HepG2 (cell line): ENCODE measurements at regions not wholly inside any gene's neighbourhood (a gene's known extent, or its start where the extent isn't known, plus 50 kb on each side); places are given as distances from the start of the nearest gene placed in this dataset.

ENCODE experiments used
- ATAC-seq: fragments of 200-7000 bp; cut with Tn5 transposase; 3 replicates; pipeline ENCODE4 v1.9.1; 2020; ENCODE audit warnings: mild to moderate bottlenecking, moderate library complexity
- BruUV-seq: library from RNA; stranded (reverse); fragments of 400-500 nt; replicated peaks from 2 replicates; lab custom pipeline; 2021; lab: Mats Ljungman, UMichigan
- CTCF ChIA-PET: fragments of 300-600 bp; formaldehyde crosslinking; extraction: SDS; loops from one replicate; lab custom pipeline; 2021; ENCODE audit warnings: low total read pairs, inconsistent platforms, low intra/inter-chr PET ratio; lab: Yijun Ruan, JAX
- POLR2A ChIA-PET: fragments of 350-600 bp; sonication (Branson Sonifier 250); formaldehyde crosslinking; loops from one replicate; lab custom pipeline; 2020; ENCODE audit warnings: antibody characterized with exemption, inconsistent platforms; lab: Yijun Ruan, JAX
- DNase-seq: peaks from one replicate; pipeline ENCODE4 v3.0.0-alpha.2; 2015; ENCODE audit warnings: low spot score
- FAIRE-seq: peaks from 3 replicates; lab custom pipeline; 2011; peaks lifted over from hg19 to GRCh38; lab: Jason Lieb, UNC
- H2AFZ ChIP-seq: one replicate; pipeline ENCODE4 v1.6.1; 2011; ENCODE audit warnings: low read length, inconsistent platforms
- H3K27ac ChIP-seq: fragments of 300-600 bp; 3 replicates; pipeline ENCODE4 v1.8.0; 2011; ENCODE audit warnings: mixed run types, mild to moderate bottlenecking, mixed read lengths, low read length, inconsistent platforms; ENCODE audit not compliant: insufficient read depth; ENCODE audit errors: extremely low read length
- H3K27me3 ChIP-seq, 2 experiments: fragments of 200-600 bp in 1 of 2; 2 replicates in 1 of 2; 3 replicates in 1 of 2; pipeline versions ENCODE4 v1.6.0 to v1.8.0; 2011; ENCODE audit warnings: low read length in 2 of 2, mild to moderate bottlenecking in 2 of 2, moderate library complexity in 2 of 2, inconsistent platforms in 1 of 2; ENCODE audit not compliant: insufficient read depth in 2 of 2, control insufficient read depth in 1 of 2
- H3K36me3 ChIP-seq, 2 experiments: fragments of 200-600 bp in 1 of 2; replicated peaks in 1 of 2; 2 replicates in 1 of 2; 3 replicates in 1 of 2; pipeline versions ENCODE4 v1.5.1 to v1.8.0; 2011; ENCODE audit warnings: low read length in 2 of 2, inconsistent platforms in 1 of 2; ENCODE audit not compliant: insufficient read depth in 2 of 2, control insufficient read depth in 1 of 2
- H3K4me1 ChIP-seq: 2 replicates; pipeline ENCODE4 v1.5.1; 2012; ENCODE audit warnings: low read length, inconsistent platforms; ENCODE audit not compliant: insufficient read depth
- H3K4me2 ChIP-seq: 2 replicates; pipeline ENCODE4 v1.6.0; 2011; ENCODE audit warnings: low read depth, low read length, inconsistent platforms
- H3K4me3 ChIP-seq, 3 experiments: fragments of 200-600 bp in 1 of 3; sonication (generic), shearing (Covaris generic) in 1 of 3; replicated peaks in 1 of 3; 2 replicates each; pipeline ENCODE4 v1.5.1; 2011 to 2016; ENCODE audit warnings: low read length in 3 of 3, inconsistent platforms in 2 of 3, low read depth in 2 of 3, mild to moderate bottlenecking in 2 of 3, control low read depth in 1 of 3, mixed read lengths in 1 of 3; ENCODE audit not compliant: insufficient read depth in 1 of 3
- H3K79me2 ChIP-seq: one replicate; pipeline ENCODE4 v1.6.1; 2011; ENCODE audit warnings: low read length, inconsistent platforms; ENCODE audit not compliant: insufficient read depth
- H3K9ac ChIP-seq: 2 replicates; pipeline ENCODE4 v1.6.0; 2011; ENCODE audit warnings: mild to moderate bottlenecking, low read depth, low read length, inconsistent platforms; ENCODE audit not compliant: insufficient read depth
- H3K9me3 ChIP-seq: 2 replicates; pipeline ENCODE4 v1.5.1; 2012; ENCODE audit warnings: mild to moderate bottlenecking, low read length
- H4K20me1 ChIP-seq: 2 replicates; pipeline ENCODE4 v1.6.0; 2011; ENCODE audit warnings: inconsistent platforms, mild to moderate bottlenecking, low read length, moderate library complexity; ENCODE audit not compliant: insufficient read depth
- ATF7 ChIP-seq, 2 experiments: fragments of 450-650 bp in 1 of 2; sonication (generic) in 1 of 2; formaldehyde crosslinking in 1 of 2; IDR thresholded peaks; 2 replicates each; pipeline versions ENCODE4 v1.4.0 to v1.6.1; 2016 to 2020; ENCODE audit warnings: antibody characterized with exemption in 1 of 2, mild to moderate bottlenecking in 1 of 2, missing genetic modification reagents in 1 of 2
- MLLT10 ChIP-seq: sonication (generic); formaldehyde crosslinking; IDR thresholded peaks from 2 replicates; pipeline ENCODE4 v1.4.0; 2020; ENCODE audit warnings: missing genetic modification reagents
- NFKBIZ ChIP-seq: IDR thresholded peaks from 2 replicates; pipeline ENCODE4 v1.6.1; 2018; ENCODE audit warnings: missing genetic modification reagents, missing compliant biosample characterization
- NKX3-1 ChIP-seq: sonication (generic); formaldehyde crosslinking; IDR thresholded peaks from 2 replicates; pipeline ENCODE4 v1.5.0; 2020; ENCODE audit warnings: missing genetic modification reagents
- NRL ChIP-seq: sonication (generic); formaldehyde crosslinking; IDR thresholded peaks from 2 replicates; pipeline ENCODE4 v1.5.0; 2020; ENCODE audit warnings: missing genetic modification reagents, mild to moderate bottlenecking, moderate library complexity, borderline replicate concordance
- PHF5A ChIP-seq: IDR thresholded peaks from one replicate; pipeline ENCODE4 v1.6.1; 2018; ENCODE audit warnings: low read depth, missing genetic modification reagents; ENCODE audit not compliant: unreplicated experiment
- RERE ChIP-seq: IDR thresholded peaks from 2 replicates; pipeline ENCODE4 v1.6.1; 2016; ENCODE audit warnings: low read depth, missing genetic modification reagents, missing compliant biosample characterization
- RXRB ChIP-seq: IDR thresholded peaks from 2 replicates; pipeline ENCODE4 v1.6.1; 2016; ENCODE audit warnings: borderline replicate concordance, missing genetic modification reagents, missing compliant biosample characterization
- SNAI1 ChIP-seq: sonication (generic); formaldehyde crosslinking; IDR thresholded peaks from 2 replicates; pipeline ENCODE4 v1.5.0; 2020; ENCODE audit warnings: mild to moderate bottlenecking, missing genetic modification reagents, borderline replicate concordance
- SOX5 ChIP-seq: IDR thresholded peaks from 2 replicates; pipeline ENCODE4 v1.6.1; 2016; ENCODE audit warnings: borderline replicate concordance
- SP5 ChIP-seq: IDR thresholded peaks from 2 replicates; pipeline ENCODE4 v1.6.1; 2016; ENCODE audit warnings: low read depth, borderline replicate concordance
- THAP9 ChIP-seq: sonication (generic); formaldehyde crosslinking; IDR thresholded peaks from 2 replicates; pipeline ENCODE4; 2020; ENCODE audit warnings: missing genetic modification reagents, mild to moderate bottlenecking, borderline replicate concordance
- TRIM22 ChIP-seq: fragments of 450-650 bp; IDR thresholded peaks from 2 replicates; pipeline ENCODE4 v1.6.1; 2017
- ZFX ChIP-seq: sonication (generic); formaldehyde crosslinking; IDR thresholded peaks from 2 replicates; pipeline ENCODE4 v1.4.0; 2020; ENCODE audit warnings: mild to moderate bottlenecking, low read depth, missing genetic modification reagents, moderate library complexity
- WGBS: methylation state at CpG from one replicate; pipeline ENCODE4 v1.1.6; 2017; ENCODE audit warnings: low lambda C conversion rate; 5-methylcytosine and 5-hydroxymethylcytosine counted together
- in situ Hi-C: cut with HindIII; loops from 2 replicates; pipeline ENCODE4 v1.10.0; 2017; ENCODE audit warnings: low pct_unique_long_range_greater_than_20kb; ENCODE audit not compliant: extremely low pct_ligation_motif_present
- intact Hi-C: fragments of 100-400 bp; cut with micrococcal nuclease; formaldehyde crosslinking; loops from one replicate; pipeline ENCODE4 v1.10.0; 2022; ENCODE audit not compliant: unreplicated experiment

- no TSS peak for BruUV-seq
- H3K4me1 ChIP-seq: no peaks in the 10 kb centered on the region
- no peak overlapping the region for H3K27ac ChIP-seq
- in situ Hi-C loops: no loop called here
- H3K79me2 ChIP-seq: no peaks in the 10 kb centered on the region
- POLR2A ChIA-PET: no interaction called here
- 8% methylated on average over 6 of the region's 6 CpGs for WGBS
- H3K36me3 ChIP-seq: no peaks in the 10 kb centered on the region
- H4K20me1 ChIP-seq: no peaks in the 10 kb centered on the region
- H3K4me3 ChIP-seq: no peak overlapping the region
- no peak for TF ChIP-seq SNAI1 (CRISPR knock-in tag)
- TF ChIP-seq SP5 (CRISPR knock-in tag): no peak
- TF ChIP-seq NKX3-1 (CRISPR knock-in tag): no peak
- no peak for TF ChIP-seq ATF7 (IDR thresholded peaks at IDR 0.05)
- no peak for TF ChIP-seq ATF7 (CRISPR knock-in tag; IDR thresholded peaks at IDR 0.05)
- TF ChIP-seq NRL (CRISPR knock-in tag): no peak
- no peak for TF ChIP-seq THAP9 (CRISPR knock-in tag)
- no peak for TF ChIP-seq SOX5
- no peak for TF ChIP-seq NFKBIZ (CRISPR knock-in tag)
- no peak for TF ChIP-seq RXRB (CRISPR knock-in tag)
- no peak for TF ChIP-seq PHF5A (CRISPR knock-in tag)
- no peak for TF ChIP-seq RERE (CRISPR knock-in tag)
- no peak for TF ChIP-seq TRIM22
- TF ChIP-seq ZFX: no peak
- no peak for TF ChIP-seq MLLT10 (CRISPR knock-in tag)
- no peak overlapping the region for H3K9ac ChIP-seq
- intact Hi-C loops: no loop called here
- peaks cover 79% of the 10 kb centered on the region for H3K9me3 ChIP-seq
- H3K27me3 ChIP-seq: no peaks in the 10 kb centered on the region
- no peak for DNase-seq
- FAIRE-seq: no peak
- ATAC-seq: no peak
- no peak overlapping the region for H3K4me2 ChIP-seq
- H2AFZ ChIP-seq: no peak overlapping the region
- CTCF ChIA-PET: no interaction called here
Observed at GRCh38 chr21:26655460-26655859, 82.4 kb upstream of the CYYR1 start.
